GM19324 (cell line): ENCODE measurements at regions not wholly inside any gene's neighbourhood (a gene's known extent, or its start where the extent isn't known, plus 50 kb on each side); places are given as distances from the start of the nearest gene placed in this dataset.
"Not testable (repeated sequence)": the region's sequence is repeated elsewhere in the genome, so short reads cannot be mapped to it uniquely, and the experiment has no call there.

Experiments
- ATAC-seq: cut with Tn5 transposase; IDR thresholded peaks from one replicate; pipeline ENCODE4 v1.9.1; 2021; ENCODE audit warnings: mild to moderate bottlenecking, moderate library complexity; ENCODE audit not compliant: unreplicated experiment, low FRiP score

- no peak for ATAC-seq
Observed at GRCh38 chr11:19420868-19421533, 180.3 kb upstream of the E2F8 start.

- no peak for ATAC-seq
Observed at GRCh38 chr11:19419808-19420207, 179.1 kb upstream of the E2F8 start.

- no peak for ATAC-seq
Observed at GRCh38 chr11:19419021-19419750, 178.4 kb upstream of the E2F8 start.

- ATAC-seq, result no peak
Observed at GRCh38 chr11:19418221-19418620, 177.5 kb upstream of the E2F8 start.

- not testable (repeated sequence) for ATAC-seq
Observed at GRCh38 chr11:19412070-19412469, 171.3 kb upstream of the E2F8 start.

GRCh38 chr11:19410032-19410431, 169.3 kb upstream of the E2F8 start:
- ATAC-seq, result no peak

- ATAC-seq, result no peak
Observed at GRCh38 chr11:19409307-19409706, 168.6 kb upstream of the E2F8 start.

GRCh38 chr11:19407677-19408270, 167.0 kb upstream of the E2F8 start:
- ATAC-seq, result no peak

GRCh38 chr11:19405966-19406365, 165.2 kb upstream of the E2F8 start:
- ATAC-seq, result no peak

GRCh38 chr11:19404787-19405186, 164.0 kb upstream of the E2F8 start:
- ATAC-seq, result no peak

- no peak for ATAC-seq
Observed at GRCh38 chr11:19403196-19403895, 162.6 kb upstream of the E2F8 start.

GRCh38 chr11:19400296-19400695, 159.6 kb upstream of the E2F8 start:
- no peak for ATAC-seq

GRCh38 chr11:19398772-19399527, 158.2 kb upstream of the E2F8 start:
- no peak for ATAC-seq

GRCh38 chr11:19398273-19398672, 157.5 kb upstream of the E2F8 start:
- no peak for ATAC-seq

- peak; percentile 21 for ATAC-seq
Observed at GRCh38 chr11:19395050-19395449, 154.3 kb upstream of the E2F8 start.

- peak; percentile 61 for ATAC-seq
Observed at GRCh38 chr11:19394525-19395016, 153.8 kb upstream of the E2F8 start.

- no peak for ATAC-seq
Observed at GRCh38 chr11:19393941-19394340, 153.2 kb upstream of the E2F8 start.

GRCh38 chr11:19392847-19393518, 152.2 kb upstream of the E2F8 start:
- no peak for ATAC-seq

- no peak for ATAC-seq
Observed at GRCh38 chr11:19392321-19392720, 151.6 kb upstream of the E2F8 start.

- ATAC-seq, result no peak
Observed at GRCh38 chr11:19391652-19392051, 150.9 kb upstream of the E2F8 start.
